Activated CD4-positive, alpha-beta T cell treated with anti-CD3 and anti-CD28 coated beads, Interleukin-2, amount 50 U/mL, for 24 hours (primary cell): ENCODE measurements at regions not wholly inside any gene's neighbourhood (a gene's known extent, or its start where the extent isn't known, plus 50 kb on each side); places are given as distances from the start of the nearest gene placed in this dataset.
A peak's percentile ranks its signal among the peaks of the same experiment; 100 is the strongest.
"Not testable (repeated sequence)": the region's sequence is repeated elsewhere in the genome, so short reads cannot be mapped to it uniquely, and the experiment has no call there.

Experiments
- DNase-seq, 2 donors: peaks; one replicate each; pipeline ENCODE4 v3.0.0-alpha.2; 2020; ENCODE audit warnings: low read depth in 1 of 2, low spot score in 1 of 2

DNA sequence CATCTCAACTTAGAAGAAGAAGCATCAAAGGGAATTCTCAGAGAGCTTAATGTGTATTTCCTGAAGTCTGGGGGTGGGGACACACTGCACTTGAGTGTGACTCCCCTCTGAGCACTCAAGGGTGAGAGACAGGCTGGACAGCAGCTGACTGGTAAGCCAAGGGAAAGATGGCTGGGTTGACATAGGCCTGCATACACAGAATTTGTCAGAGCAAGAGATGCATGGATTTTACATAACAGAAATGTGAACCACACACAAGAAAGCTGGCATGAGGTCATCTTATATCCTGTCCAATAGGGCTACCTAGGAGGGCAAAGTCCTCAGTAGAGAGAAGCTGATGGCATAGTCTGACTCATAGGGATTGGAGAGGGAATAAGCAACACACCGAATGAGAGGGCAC lies 114.3 kb upstream of the EPB41L4A start:
- DNase-seq, result no peak

DNA sequence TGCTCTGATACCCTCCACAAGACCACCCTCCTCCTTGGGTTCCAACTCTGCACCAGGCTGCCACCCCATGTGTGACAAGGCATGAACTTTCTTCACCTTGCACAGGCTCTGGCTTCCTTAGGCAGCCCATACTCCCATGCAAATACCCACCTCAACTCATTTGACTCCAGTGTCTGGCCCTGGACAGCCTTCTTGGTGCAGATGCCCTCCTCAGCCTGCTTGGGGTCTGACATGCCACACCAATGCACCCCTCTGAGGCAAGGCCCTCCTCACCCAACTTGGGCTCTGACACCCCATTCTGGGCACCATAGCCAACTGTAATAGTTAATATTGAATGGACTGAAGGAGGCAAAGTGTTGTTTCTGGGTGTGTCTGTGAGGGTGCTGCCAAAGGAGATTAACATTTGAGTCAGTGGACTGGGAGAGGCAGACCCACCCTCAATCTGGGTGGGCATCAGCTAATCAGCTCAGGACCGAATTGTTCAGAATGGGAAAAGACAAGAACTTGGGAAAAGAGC lies 115.0 kb upstream of the EPB41L4A start:
- no peak for DNase-seq

DNA sequence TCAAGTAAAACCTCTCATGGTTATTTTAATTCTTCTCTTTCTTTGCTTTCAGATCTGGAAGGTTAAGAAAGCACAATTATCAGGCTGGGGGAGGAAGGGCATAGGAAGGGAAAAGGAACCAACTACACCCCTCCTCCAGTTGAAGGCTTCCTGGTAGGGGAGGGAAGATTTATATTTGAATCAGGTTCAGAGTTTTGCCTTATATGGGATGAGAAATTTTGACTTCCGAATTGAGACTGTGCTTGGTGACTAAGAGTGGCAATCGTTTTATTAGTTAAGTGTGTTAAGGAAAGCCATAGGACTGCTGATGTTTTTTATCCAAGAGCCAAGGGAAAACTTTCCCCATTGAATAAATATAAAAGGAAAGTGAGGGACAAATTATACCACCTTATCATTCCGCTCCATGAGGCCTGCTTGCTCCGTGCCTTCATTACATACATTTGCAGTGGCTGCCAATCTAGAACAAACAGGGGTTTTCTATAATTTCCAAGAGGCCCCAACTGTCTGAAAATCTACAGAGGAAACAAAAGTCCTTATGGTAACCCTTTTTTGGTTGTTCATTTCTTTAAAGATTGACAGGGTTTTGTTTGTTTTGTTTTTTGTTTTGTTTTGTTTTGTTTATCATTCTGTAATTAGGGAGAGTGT lies 115.7 kb upstream of the EPB41L4A start:
- no peak for DNase-seq

DNA sequence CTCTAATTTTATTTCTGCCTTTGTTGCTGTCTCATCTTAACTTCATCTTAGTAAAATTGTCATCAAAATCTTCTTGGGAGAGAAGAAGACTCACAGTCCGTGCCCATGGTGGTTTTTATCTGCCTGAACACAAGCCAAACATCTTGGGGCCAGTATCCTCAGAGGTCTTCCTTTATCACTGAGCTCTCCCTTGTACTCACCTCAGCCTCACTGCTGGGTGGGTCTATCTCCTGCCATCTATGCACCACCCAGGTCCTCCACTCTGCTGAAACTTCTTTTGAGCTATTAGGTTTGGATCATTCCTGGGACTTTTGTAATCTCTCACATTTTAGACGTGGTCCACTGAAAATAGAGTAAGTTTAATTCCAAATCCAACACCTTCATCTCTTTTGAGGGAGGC lies 116.3 kb upstream of the EPB41L4A start:
- DNase-seq, result no peak

DNA sequence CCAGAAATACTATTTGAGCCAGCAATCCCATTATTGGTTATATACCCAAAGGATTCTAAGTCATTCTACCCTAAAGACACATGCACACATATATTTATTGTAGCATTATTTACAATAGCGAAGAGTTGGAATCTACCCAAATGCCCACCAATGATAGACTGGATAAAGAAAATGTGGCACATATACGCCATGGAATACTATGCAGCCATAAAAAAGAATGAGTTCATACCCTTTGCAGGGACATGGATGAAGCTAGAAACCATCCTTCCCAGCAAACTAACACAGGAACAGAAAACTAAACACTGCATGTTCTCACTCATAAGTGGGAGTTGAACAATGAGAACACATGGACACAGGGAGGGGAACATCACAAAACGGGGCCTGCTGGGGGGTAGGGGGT lies 125.5 kb upstream of the EPB41L4A start:
- not testable (repeated sequence) for DNase-seq

DNA sequence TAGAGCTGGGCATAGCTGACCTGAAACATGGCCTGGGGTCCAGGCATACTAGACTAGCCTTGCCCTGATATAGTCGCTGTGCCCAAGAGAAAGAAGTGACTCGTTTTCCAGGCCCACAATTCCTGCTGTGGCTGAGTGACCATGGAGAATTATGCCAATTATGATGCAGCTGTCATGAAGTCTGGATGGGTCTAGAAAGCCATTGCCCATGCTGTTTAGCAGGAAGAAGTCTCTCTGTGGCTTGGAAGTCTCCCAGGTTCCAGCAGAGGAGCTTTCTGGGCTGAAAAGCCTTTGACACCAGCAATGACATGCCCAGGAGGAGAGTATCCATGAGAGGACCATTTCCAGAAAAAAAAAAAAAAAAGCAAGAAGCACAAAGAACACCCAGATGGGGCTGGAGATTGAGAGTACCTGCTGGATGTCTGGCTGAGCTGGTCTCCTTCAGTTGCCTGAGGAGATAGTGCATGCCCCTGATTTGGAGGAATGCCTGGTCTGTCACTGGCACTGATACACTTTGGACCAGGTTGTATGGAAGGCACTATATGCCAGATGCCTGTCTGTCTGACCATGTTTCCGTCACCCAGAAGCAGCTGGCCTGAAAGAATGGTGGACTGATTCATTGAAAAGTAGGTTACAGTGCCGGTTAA lies 128.0 kb upstream of the EPB41L4A start:
- DNase-seq, result no peak

DNA sequence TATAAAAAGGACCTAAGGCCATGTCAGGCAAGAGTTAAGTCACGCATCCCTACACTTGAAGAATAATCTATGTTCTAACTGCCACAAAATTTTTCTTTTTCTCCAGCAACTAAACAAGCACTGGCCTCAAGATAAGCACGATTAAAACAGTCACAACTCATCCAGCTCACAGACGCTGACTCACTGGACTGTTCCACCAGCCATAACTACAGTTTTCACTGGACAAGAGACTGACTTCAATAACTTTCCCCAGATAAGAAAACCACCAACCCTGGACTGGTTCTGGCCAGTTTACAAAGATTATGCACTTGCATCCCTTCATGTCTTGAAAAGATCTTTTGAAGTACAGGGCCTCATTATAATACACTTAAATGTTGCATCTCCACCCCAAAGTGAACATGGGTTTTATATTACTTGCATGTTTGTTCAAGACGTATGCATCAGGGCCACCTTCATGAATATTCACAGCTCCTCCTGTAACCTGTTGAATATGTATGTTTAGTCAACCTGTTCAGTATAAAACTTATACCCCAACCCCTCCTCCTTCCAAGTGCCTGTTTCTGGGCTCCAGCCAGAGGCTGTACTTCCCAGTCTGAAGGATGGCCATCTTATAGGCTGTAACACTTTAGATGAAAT lies 129.3 kb upstream of the EPB41L4A start:
- DNase-seq, result no peak

DNA sequence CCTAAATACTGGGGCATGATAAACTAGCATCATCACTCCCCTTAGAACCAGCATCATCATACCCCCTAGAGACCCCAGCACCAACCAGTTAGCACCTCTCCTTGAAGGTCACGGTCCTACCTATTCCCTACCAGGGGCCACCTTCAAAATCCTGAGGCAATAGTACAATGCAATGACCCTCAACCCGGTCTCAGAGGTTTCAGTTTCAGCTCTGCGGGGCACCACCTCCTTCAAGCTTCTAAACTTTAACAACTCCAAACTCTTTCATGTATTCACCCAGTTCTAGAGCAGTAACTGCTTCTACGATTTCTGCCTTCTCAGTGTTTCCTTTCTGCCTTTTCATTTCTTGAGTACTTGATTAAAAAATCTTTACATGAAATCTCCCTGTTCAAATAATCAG lies 130.1 kb upstream of the EPB41L4A start:
- no peak for DNase-seq

DNA sequence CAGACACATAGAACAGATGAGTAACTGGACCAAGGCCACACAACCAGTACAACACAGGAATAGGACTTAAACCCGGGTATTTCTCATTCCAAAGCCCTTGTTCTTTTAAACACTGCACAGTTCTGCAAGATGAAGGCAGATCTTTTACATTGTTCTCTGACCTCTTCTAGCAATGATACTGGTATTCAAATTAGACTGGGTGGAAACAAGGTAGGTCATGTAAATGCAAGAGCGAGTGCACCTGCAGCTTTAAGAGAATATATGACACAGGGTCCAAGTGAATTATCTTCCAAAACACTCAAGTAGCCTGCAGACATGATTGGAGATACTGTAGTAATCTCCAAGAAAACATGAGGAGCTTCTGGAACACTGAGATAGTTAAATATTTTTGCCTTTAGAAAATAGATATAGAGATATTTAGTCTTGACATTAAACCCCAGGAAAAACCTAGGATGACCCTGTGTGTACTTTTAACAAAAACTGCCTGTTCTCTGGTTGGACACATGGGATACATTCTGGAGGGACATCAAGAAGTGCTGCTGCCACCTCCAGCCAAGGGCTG lies 130.6 kb upstream of the EPB41L4A start:
- no peak for DNase-seq

DNA sequence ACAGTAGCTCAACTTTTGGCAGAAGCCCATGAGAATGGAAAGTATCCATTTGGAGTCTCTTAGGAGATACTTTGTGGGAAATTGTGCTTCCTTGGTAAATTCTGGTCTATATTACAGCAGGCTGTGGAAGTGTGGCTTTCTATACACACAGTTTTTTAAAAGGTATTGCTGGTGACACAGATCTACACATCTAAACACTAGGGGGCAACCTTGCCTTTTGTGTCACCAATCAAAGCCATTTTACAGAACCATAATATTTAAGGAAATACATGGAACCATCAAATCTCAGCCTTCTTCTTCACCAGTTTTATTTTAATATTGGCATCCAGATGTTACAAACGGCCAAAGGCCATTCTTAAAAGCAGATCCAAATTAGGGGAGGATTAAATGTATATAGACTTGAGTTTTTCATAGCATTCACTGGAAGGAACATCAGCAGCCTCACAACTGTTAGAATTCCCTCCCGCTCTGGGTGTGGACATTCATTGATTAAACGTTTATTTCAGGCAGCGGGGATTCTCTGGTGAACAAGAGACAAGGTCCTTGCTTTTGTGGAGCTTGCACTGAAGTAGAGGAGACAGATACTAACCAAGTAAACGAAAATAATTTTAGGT lies 132.4 kb upstream of the EPB41L4A start:
- peak in 1 of 2 donors; percentile 36 for DNase-seq

DNA sequence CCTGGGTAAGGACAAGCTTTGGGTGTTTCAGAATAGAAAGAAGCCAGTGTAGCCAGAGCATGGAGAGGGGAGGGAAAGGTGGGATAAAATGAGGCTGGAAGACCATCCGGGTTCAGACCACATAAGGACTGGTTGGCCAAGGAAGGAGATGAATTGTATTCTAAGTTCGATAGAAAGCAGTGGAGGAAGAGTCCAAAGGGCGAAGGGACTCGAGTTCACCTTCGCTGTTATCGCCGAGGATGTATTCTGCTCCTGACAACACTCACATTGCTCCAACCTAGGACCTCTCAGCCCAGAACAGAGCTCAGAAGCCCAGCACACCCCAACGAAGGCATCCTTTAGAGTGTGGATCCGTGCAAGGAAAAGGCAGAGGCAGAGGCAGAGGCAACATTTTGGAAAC lies 133.1 kb upstream of the EPB41L4A start:
- no peak for DNase-seq

DNA sequence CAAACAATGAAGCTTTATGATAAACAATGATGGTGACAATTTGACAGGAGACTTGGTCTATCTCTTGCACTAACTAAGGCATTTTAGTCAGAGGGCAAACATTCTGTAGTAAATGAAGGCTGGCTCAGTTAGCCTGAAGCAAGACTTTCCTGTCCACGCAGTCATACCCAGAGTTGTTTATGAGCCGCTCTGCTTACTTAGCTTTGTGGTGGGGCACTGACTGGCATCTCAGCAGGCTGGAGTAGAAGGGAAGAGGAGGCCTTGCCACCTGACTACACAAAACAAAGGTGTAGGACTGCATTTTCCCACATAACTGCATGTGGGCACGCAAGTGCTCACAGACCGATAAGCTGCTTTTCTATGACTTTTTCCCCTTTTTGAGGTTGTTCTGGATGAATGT lies 133.7 kb upstream of the EPB41L4A start:
- no peak for DNase-seq

DNA sequence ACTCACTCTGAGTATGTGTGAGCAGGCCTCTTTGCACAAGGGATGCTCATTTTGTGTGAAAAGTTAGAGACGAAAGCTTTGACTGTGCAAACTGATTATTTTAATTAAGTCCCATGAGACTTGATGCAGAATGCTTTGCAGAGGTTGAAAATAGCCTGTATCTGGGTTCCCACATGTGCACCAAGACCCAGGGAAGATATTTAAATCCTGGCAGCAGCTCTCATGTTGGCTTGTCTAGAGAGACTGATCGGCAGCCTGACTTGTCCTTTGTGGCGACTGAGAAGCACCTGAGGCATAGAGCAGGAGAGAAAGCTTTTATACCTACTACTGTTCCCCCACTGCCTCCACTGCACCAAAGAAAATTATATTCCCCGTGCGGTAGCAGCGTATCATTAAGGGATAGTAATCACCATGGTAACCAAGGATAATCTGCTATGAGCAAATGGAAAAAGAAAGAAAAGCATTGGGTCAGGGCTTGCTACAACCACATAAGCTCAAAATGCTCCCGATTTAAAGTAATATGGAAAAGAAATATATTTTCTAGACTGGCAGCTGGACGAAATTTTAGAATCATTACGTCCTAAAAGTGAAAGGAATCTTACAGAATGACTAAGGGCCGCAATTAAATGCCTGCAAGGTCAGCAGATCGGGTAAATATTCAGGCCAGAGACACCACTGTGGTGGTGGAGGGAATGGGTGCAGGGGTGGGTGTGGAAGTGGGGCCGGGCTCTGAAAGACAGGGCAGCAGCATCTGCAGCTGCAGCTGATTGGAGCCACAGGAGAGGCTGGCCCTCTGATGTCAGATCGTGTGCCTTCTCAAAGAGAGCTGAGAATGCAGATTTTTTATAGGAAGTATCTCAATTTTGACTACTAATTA lies 135.3 kb upstream of the EPB41L4A start:
- DNase-seq, result no peak

DNA sequence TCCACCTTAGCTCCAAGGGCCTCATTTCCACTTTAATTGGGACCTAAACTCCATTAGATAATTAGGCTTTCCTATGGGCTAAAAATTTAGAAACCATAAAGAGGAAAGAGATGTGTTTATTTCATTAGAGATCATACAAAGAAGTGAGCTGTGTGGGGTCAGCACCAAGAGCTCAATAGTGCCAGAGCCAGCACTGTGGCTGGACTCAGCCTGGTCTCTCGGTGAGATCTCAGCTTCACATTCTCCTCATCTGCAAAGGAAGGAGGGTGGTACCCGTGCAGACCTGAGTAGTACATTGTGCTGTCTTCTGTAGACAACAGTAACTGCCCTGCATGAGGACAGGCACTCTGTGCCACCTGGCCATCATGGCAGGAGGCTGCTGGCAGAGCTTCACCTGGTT lies 136.1 kb upstream of the EPB41L4A start:
- DNase-seq, result no peak

DNA sequence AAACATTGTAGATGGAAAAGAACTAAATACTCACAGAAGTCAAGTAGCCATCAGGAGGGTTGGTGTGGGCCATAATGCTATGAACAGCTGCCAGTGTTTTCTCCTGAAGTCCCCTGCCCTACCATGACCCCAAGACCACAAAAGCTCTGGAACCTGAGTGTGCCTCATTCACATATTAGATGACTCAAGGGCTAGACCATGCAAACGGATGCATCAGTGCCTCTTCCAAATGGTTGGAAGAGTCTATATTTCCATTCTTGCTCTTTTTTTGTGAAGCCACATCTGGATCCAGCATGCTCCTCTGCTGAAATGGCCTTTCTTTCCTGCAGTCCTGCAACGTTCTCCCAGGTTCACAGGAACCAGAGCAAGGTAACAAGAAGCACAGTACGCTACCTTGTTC lies 136.6 kb upstream of the EPB41L4A start:
- no peak for DNase-seq

DNA sequence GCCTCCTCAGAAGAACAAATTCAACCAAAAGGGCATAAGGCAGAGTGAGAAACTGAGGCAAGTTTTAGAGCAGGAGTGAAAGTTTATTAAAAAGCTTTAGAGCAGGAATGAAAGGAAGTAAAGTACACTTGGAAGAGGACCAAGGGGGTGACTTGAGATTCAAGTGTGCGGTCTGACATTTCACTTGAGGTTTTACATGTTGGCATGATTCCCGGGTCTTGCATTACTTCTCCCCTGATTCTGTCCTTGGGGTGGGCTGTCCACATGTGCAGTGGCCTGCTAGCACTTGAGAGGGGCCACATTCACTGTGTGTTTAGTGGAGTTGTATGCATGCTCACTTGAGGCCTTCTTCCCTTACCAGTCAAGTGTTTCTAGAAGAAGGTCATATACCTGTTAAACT lies 140.4 kb upstream of the EPB41L4A start:
- not testable (repeated sequence) for DNase-seq

DNA sequence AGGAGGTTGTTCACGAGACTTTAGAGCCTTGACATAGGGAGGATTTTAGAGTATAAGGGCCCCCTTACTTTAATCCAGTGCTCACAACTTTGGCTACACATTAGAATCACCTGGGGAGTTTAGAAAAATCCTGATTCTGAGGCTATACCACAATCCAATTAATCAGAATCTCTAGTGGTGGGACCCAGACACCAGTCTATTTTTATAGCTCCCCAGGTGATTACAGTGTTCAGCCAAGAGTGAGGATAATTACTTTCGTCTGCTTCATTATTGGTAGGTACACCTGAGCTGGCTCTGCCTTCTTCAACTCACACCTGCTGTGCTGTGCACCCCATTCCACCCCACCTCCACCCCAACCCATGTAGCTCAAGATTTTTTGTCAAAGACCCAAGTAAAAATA lies 141.3 kb upstream of the EPB41L4A start:
- no peak for DNase-seq

DNA sequence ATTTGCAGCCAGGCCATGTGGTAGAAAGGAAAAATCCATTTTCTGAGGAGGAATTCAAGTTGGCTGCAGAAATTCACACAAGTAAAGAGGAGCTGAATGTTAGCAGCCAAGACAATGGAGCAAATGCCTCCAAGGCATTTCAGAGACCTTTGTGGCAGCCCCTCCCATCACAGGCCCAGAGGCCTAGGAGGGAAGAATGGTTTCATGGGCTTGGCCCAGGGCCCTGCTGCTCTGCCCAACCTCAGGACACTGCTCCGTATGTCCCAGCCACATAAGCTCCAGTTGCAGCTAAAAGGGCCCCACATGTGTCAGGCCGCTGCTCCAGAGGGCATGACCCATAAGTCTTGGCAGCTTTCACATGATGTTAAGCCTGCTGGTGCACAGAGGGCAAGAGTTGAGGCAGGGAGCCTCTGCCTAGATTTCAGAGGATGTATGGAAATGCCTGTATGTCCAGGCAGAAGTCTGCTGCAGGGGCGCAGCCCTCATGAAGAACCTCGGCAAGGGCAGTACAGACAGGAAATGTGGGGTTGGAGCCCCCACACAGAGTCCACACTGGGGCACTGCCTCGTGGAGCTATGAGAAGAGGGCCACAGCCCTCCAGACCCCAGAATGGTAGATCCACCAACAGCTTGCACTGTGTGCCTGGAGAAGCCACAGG lies 144.2 kb upstream of the EPB41L4A start:
- no peak for DNase-seq

DNA sequence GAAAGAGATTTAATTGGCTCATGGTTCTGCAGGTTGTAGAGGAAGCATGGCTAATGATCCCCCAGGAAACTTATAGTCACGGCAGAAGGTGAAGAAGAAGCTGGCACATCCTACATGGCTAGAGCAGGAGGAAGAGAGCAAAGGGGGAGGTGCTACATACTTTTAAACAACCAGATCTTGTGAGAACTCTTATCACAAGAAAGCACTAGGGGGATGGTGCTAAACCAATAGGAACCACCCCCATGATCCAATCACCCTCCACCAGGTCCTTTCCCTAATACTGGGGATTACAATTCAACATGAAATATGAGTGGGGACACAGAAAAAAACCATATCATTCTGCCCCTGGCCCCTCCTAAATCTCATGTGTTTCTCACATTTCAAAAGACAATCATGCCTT lies 147.2 kb upstream of the EPB41L4A start:
- DNase-seq, result no peak

DNA sequence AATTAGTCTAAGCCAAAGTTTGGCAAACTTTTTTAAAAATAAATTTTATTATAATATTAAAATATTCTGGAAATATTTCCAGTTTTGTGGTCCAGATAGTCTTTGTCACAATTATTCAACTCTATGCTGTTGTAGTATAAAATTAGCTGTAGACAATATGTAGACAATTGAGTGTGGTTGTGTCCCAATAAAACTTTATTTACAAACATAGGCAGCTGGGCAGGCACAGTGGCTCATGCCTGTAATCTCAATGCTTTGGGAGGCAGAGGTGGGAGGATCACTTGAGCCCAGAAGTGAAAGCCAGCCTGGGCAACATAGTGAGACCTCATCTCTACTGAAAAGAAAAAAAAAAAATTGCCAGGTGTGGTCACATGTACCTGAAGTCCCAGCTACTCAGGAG lies 150.5 kb upstream of the EPB41L4A start:
- DNase-seq, result no peak
